ENCODE measurements at regions not wholly inside any gene's neighbourhood (a gene's known extent, or its start where the extent isn't known, plus 50 kb on each side); places are given as distances from the start of the nearest gene placed in this dataset.
"Not testable (repeated sequence)": the region's sequence is repeated elsewhere in the genome, so short reads cannot be mapped to it uniquely, and the experiment has no call there.

GRCh38 chr5:92694067-92694466 is 887.0 kb downstream of the NR2F1-AS1 start:
- H3K36me3 Mint-ChIP-seq (ENCODE audit: unreplicated experiment) = no peaks in the 10 kb centered on the region
- peaks cover 2% of the 10 kb centered on the region for H3K4me1 Mint-ChIP-seq (ENCODE audit: low read depth, unreplicated experiment)
- TF ChIP-seq CTCF (IDR thresholded peaks at IDR 0.05; ENCODE audit: partially characterized antibody, unreplicated experiment) = no peak
- H3K27me3 Mint-ChIP-seq (ENCODE audit: unreplicated experiment) = no peaks in the 10 kb centered on the region
- no peak for DNase-seq
- H3K4me3 Mint-ChIP-seq (ENCODE audit: unreplicated experiment) = no peak overlapping the region
- H3K9me3 Mint-ChIP-seq (ENCODE audit: unreplicated experiment) = peaks cover 1% of the 10 kb centered on the region
- no peak overlapping the region for H3K27ac Mint-ChIP-seq (ENCODE audit: unreplicated experiment)

- not testable (repeated sequence) for H3K36me3 Mint-ChIP-seq (ENCODE audit: unreplicated experiment); DNase-seq; H3K4me1 Mint-ChIP-seq (ENCODE audit: low read depth, unreplicated experiment); H3K9me3 Mint-ChIP-seq (ENCODE audit: unreplicated experiment); H3K27ac Mint-ChIP-seq (ENCODE audit: unreplicated experiment); H3K27me3 Mint-ChIP-seq (ENCODE audit: unreplicated experiment); H3K4me3 Mint-ChIP-seq (ENCODE audit: unreplicated experiment)
These were observed 889.1 kb downstream of the NR2F1-AS1 start for GRCh38 chr5:92691955-92692354.

GRCh38 chr5:92687821-92688722 is 892.9 kb downstream of the NR2F1-AS1 start:
- Mint-ChIP-seq H3K36me3 (ENCODE audit: unreplicated experiment) (no peaks in the 10 kb centered on the region), H3K9me3 (ENCODE audit: unreplicated experiment) (peaks cover 1% of the 10 kb centered on the region), H3K27me3 (ENCODE audit: unreplicated experiment) (no peaks in the 10 kb centered on the region), H3K4me3 (ENCODE audit: unreplicated experiment) (no peak overlapping the region), H3K27ac (ENCODE audit: unreplicated experiment) (no peak overlapping the region), H3K4me1 (ENCODE audit: low read depth, unreplicated experiment) (peaks cover 3% of the 10 kb centered on the region)
- no peak for TF ChIP-seq CTCF (IDR thresholded peaks at IDR 0.05; ENCODE audit: partially characterized antibody, unreplicated experiment)
- DNase-seq = no peak

GRCh38 chr5:92678640-92679039 is 902.4 kb downstream of the NR2F1-AS1 start:
- Mint-ChIP-seq H3K27ac (ENCODE audit: unreplicated experiment) (no peak overlapping the region), H3K4me3 (ENCODE audit: unreplicated experiment) (no peak overlapping the region), H3K4me1 (ENCODE audit: low read depth, unreplicated experiment) (peaks cover 11% of the 10 kb centered on the region), H3K27me3 (ENCODE audit: unreplicated experiment) (no peaks in the 10 kb centered on the region), H3K36me3 (ENCODE audit: unreplicated experiment) (no peaks in the 10 kb centered on the region), H3K9me3 (ENCODE audit: unreplicated experiment) (no peaks in the 10 kb centered on the region)
- DNase-seq = no peak
- no peak for TF ChIP-seq CTCF (IDR thresholded peaks at IDR 0.05; ENCODE audit: partially characterized antibody, unreplicated experiment)

GRCh38 chr5:92676215-92677165 is 904.5 kb downstream of the NR2F1-AS1 start:
- H3K27ac Mint-ChIP-seq (ENCODE audit: unreplicated experiment) = no peak overlapping the region
- no peaks in the 10 kb centered on the region for H3K27me3 Mint-ChIP-seq (ENCODE audit: unreplicated experiment)
- H3K36me3 Mint-ChIP-seq (ENCODE audit: unreplicated experiment) = no peaks in the 10 kb centered on the region
- H3K4me1 Mint-ChIP-seq (ENCODE audit: low read depth, unreplicated experiment) = peaks cover 11% of the 10 kb centered on the region
- no peaks in the 10 kb centered on the region for H3K9me3 Mint-ChIP-seq (ENCODE audit: unreplicated experiment)
- no peak overlapping the region for H3K4me3 Mint-ChIP-seq (ENCODE audit: unreplicated experiment)
- DNase-seq = no peak
- no peak for TF ChIP-seq CTCF (IDR thresholded peaks at IDR 0.05; ENCODE audit: partially characterized antibody, unreplicated experiment)

All from glutamatergic neuron (in vitro differentiated cells).